Endometrium (tissue), 2 donors: ENCODE measurements at regions not wholly inside any gene's neighbourhood (a gene's known extent, or its start where the extent isn't known, plus 50 kb on each side); places are given as distances from the start of the nearest gene placed in this dataset.

ENCODE experiments used
- FAIRE-seq: peaks from 2 replicates; lab custom pipeline; 2012; peaks lifted over from hg19 to GRCh38; lab: Jason Lieb, UNC
- donor health status: control.
- donor health status: control.

DNA sequence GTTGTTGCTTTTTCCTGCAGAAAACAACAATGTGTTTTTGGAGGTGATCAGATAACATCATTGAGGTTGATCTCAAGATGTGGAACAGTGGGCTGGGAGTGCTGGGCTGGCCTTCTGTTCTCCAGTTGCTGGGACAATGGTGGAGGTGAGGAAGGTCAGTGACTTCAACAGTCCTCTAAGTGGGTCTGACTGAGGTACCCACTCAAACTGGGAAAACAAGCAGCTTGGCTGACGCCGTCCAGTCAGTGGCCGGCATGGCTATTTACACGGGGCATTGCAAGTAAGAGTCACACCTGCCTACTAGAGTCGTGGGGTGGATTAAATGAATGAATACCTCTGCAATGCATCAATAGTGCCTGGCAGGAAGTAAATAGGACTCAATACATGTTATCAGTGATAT, 386.7 kb upstream of the ZFHX3 start:
- no peak for FAIRE-seq

DNA sequence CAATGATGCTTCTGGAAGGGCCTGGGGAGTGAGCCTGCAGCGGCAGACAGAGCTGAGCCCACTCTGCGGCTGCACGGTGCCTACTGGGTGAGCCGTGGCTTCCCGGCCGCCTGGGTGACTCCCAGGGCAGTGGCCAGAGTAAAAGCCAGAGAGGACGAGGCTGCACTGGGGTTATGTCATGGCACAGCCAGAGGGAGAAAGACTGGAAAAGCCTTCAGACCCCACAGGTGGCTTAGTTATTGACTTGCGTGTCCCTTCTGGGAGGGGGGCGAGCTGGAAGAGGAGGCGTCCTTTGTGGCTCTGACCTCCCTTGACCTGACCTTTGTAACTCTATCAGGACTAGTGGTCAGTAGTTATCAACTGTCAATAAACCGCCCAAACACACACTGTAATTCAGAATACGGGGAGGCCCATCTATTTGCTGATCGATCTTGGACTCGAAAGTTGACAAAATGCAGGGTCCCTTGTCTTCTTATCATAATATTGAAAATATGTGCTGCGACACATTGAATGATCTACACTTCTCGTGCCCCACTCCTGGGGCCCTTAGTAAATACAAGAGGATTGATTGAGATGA, 385.9 kb upstream of the ZFHX3 start:
- no peak for FAIRE-seq

DNA sequence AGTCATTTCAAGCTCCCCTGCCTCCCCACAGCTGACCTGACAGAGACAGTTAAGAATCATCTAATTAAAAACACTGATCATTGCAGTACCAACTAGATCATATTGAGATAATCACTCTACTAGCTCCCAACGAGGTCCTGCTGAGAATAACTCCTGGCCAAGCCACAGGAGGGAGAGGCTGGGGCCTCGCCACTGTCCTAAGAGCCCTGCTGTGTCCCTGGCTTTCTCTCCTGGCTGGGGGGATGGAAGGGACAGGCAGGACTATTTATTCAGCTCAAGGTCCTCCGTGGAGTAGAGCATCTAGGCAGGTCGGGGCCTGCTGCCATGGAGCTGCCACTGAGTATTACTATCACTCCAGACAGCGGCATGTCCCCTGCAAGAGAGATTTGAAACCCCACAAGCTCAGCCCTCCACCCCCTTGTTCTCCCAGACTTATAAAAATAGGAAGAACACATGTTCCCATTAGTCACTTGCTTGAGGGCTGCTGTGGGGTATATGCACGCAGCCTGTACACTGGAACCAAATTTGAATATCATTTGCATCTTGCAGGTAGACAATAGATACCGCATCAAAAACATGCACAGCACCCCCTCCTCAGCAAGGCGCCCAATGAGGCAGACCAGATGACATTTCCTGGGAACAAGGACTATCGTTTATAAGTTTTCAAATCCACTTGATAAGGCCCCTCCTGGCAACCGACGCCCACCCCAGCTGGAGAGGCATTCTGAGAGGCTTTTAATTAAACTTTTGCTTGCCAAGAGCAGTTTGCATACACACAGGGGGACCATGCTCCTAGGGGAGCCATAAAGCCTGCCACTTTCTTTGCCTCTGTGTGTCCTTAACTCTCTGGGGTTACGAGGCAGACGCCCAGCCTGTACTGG, 385.2 kb upstream of the ZFHX3 start:
- no peak for FAIRE-seq

DNA sequence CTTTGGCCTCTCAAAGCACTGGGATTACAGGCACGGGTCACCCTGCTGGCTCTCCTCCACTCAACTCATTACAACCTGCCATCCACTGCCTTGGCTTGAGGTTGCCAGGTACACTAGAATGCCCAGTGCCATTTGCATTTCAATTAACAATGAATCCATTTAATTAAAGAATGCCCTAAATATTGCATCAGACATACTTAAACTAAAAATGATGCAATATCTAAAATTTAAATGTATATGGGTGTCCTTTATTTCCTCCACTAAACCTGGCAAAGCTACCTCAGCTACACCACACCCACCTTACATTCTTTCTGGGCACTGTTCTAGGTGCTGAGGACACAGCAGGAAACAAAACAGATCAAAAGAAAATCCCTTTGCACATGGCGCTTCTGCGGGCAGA, 382.2 kb upstream of the ZFHX3 start:
- FAIRE-seq: no peak

DNA sequence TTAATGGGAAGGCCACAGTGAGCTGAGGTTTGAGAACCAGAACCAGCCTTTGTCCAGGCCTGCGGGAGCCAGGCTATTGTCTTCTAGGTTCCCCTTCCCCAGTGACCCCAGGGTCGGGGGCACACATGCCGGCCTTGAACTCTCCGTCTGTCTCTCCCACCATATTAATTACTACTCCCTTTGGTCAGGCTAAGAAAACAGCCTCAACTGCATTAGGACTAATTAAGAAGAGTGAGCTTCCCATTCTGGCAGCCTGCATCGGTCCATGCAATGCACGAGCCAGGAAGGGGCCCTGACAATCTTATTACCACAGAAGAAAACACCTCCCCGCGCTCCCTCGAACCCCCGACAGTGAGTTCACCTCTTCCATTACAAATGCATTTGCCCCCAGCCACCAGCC, 380.2 kb upstream of the ZFHX3 start:
- no peak for FAIRE-seq

DNA sequence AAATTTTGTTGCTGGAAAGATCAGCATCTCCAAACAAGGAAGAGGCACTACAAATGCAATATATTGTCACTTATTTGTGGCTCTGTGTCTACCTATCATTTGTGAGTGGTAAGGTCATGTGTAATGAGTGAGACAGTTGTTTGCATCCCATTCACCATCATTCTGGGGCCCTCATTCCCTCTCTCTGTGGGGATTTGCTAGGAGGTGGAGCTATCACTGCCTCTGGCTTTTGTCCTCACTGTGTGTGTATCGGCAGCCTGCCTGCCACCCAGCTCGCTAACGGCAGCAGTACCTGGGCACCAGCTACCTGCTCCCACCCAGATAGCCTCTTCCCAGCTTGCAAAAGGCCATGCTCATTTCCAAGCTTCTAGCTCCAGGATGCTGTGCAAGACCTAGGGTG, 379.2 kb upstream of the ZFHX3 start:
- no peak for FAIRE-seq

DNA sequence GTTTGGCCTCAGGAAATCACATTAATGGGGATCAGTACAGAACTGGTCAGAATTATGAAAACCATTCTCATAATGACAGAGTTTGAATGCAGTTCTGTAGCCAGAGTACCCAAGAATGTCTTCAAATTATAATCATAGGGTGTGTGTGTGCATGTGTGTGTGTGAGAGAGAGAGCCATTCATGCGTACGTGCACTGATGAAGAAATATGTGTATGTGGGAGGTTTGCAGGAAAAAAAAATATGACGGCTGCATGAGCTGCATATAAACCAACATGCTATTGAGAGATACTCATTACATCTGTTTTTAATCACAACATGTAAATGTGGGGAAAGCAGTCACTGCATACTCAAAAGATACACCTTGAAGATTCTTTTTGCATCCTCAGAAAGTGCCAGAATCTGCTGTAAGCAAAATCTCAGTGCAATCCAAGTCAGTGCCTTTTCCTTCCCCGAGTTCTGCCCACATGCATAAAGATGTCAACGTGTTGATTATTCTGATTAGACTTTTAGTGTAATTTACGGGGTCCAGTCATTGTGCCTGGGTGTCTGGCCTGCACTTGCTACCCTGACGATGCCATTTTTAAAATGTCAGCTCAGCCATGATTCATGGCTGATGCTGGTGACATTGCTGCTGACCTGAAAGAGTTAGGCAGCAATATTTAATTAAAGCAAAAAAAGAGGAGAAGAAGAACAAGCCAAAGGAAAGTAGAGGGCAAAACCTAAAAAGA, 378.7 kb upstream of the ZFHX3 start:
- FAIRE-seq: no peak

DNA sequence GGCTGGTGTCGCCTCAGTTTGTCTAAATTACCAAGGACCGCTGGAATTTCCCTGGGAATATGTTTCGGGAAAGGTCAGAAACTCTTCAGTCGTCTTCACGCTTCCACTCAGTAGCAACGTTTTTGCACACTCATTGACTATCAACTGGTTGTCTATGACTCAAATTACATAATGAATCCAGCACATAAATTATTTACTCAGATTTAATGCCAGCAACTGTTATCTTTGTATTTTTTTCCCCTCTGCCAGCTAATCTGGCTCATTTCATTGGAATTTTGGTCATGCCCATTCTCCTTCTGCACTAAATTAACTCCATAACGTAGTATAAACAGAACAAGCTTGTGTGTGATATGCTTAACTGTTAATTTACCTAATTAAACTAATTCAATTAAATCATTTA, 372.7 kb upstream of the ZFHX3 start:
- no peak for FAIRE-seq

DNA sequence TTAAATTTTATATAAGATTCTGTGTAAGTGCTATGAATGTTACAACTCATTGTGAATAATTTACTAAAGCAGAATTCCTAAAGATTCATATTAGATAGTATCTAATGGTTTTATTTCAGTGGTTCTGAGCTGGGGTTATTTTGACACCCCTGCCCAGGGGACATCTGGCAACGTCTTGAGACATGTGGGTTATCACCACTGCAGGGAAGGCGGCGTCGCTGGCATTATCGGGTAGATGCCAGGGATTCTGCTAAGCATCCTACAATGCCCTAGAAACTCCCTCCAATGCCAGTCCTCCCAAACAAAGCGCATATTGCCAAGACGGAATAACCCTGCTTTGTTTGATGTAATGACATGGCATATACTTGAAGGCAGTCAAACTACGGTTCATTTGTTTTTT, 372.3 kb upstream of the ZFHX3 start:
- no peak for FAIRE-seq

DNA sequence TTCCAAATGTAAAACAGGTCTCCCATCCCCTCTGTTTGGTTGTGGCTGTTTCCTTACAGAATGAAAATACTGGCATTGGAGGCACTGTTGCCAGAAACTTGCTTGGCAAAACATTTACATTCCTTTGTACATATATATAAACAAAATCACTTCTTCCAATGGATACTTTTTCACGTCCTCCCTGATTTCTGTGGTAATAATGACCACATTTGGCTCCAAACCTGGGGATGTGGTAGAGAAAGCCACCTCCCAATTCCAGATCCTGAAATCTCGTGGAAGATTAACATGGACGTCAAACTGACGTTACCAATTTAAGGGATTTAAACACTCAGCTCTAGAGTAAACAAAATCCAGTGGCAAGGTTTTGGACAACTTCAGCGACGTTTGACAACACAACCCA, 370.8 kb upstream of the ZFHX3 start:
- no peak for FAIRE-seq

DNA sequence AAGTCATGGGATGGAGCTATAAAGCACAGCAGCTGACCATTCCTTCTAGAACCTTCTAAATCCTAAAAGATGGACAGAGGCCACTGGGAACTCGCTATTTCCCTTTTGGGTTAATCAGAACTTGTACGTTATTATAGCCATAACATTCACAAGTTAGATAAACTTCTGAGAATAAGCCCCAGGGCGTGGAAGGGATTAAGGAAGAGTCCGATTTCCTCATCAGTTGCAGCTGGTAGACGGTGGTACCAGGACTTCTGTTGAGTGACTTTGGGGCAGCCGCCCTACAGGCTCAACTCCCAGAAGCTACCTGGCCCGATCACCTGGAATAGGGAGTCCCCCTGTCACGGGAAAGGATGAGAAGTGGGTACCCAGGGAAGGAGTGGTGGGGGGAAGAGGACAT, 370.1 kb upstream of the ZFHX3 start:
- FAIRE-seq: no peak

DNA sequence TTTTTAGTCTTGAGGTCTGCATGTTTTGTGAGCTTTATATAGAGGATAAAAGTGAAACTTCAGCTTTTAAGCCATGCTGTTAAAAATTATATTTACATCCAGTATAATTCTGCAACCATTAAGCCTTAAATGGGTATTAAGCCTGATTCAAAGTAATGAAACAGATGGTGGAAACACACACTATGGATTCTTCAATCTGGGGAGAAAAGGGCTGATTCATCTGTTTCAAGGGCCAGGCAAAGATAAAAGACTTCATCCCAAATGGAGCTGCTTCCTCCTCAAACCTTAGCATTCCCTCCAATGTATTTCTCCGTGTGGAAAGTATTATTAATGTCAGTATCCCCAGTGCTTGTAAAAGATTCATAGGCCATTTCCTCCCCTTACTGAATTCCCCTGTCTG, 367.4 kb upstream of the ZFHX3 start:
- no peak for FAIRE-seq

DNA sequence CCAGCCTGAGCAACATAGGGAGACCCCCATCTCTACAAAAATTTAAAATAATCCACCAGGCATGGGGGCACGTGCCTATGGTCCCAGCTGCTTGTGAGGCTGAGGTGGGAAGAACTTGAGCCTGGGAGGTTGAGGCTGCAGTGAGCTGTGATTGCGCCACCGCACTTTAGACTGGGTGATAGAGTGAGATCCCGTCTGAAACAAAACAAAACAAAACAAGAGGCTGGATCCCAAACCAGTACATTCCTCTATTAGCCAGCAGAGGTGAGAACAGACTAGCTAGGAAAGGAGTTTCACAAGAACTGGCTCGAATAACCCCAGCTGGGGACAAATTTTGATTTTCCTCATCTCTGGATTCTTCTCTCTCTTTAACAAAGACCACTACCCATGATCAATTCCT, 366.7 kb upstream of the ZFHX3 start:
- no peak for FAIRE-seq

DNA sequence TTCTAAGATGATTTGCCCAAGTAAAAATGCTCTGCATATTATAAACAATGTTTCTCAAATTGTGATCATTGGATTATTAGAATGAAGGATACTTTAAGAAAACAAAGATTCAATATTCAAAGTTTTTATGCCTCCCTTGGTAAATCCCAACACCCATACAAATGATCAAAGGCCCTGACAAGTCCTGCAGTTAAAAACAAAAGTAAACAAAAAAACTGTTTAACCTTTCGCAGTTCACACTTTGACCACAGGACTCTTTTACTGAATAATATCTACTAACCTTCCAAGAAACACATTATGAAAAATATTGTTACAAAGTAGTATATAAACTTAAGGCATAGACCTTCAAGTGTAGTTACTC, 365.9 kb upstream of the ZFHX3 start:
- no peak for FAIRE-seq

DNA sequence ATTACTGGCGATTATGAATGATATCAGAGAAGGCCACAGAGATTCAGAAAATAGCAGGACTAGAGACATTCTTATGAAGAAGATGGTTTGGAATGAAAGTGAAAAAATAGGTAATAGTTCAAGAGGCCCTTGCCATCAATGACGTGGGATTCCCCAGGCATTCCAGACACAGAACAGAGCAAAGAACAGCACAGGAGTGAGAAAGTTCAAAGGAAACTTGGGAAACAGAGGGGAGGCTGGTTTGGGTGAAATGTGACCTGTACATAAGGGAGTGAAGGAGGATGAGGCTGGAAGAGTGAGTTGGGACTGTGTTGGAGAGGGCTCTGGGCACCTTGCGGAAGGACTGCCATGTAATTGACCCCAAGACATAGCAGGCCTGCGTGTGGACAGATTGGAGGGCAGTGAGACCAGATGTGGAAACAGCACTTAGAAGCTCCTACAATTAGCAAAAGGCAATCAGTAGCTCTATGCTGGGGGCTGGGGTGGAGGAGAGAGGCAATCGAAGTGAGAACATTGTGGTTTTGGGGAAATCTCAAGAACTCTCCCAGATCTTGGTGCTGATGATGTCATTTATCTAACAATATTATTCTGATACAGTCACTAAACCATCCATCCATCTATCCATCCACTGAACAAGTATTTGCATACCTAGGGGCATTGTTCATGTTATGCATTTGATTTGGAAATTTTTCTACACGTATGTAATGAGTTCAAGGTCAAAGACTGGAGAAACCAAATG, 365.3 kb upstream of the ZFHX3 start:
- FAIRE-seq: no peak

DNA sequence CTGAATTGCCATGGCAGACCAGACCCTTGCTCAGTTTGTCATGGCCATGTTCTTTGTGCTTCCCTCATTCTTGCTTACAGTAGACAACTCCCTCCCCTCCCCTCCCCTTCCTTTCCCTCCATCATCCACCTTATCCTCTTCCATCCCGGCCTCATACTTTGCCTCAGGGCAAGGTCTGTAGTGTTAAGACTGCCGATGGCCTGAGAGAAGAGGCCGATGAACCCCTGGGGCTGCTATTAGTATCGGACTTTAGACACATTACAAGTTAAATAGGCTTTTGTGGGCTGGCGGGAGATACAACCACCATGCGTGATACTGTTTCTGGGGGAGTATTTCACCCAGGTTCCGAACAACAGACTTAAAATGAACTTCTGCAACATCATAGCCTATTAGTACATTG, 364.5 kb upstream of the ZFHX3 start:
- no peak for FAIRE-seq

DNA sequence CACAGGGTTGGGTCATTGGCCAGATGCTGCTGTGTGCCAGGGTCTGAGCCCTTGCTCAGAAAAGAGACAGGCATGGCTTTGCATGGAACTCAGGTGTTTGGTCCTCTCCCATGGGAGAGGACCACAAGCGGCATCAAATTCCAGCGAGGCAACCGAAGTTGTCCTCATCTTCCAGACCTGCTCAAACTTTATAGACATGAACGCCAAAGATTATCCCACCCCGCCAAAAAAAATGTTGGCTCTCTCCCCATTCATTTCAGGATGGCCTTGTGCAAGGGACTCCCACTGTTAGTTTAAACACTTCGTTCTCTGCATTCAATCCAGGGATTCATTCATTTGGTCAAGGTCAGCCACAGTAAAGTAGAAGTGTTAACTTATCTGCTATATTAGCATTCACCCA, 360.8 kb upstream of the ZFHX3 start:
- no peak for FAIRE-seq

DNA sequence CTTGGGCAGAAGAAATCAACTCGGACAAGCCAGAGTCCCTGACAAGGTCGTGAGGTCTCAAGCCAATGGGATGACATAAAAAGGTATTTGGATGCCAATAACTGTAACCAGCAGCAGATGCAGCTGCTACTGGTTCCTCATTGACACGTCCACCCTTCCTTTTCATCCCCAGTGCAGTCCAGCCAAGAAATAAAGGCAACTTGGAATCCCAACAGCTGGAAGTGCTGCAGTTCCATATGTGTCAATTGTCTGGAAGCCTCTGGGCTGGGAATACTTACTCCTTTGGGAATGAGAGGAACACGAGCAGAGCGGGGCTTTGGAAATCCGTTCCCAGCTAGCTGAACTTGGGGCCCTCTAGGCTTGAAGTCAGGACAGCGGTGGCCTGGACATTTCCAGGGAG, 360.4 kb upstream of the ZFHX3 start:
- no peak for FAIRE-seq

DNA sequence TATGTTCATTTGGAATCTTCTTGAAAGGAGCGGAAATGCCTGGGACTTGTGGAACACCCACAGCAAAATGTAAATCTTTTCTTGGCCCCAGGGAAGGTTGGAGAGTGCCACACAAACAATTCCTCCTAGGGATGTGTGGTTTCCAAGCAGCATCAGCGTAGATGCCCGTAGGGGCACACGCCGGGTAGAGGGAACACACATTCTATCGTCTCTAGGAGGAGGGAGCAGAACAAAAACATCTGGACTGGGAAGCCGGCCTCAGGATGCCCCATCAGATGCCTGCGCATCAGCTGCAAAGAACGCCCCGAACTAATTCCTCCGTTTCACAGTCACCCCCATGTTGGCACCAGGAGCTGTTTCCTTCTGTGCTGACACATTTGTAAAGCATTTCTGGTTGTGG, 357.9 kb upstream of the ZFHX3 start:
- FAIRE-seq: no peak

DNA sequence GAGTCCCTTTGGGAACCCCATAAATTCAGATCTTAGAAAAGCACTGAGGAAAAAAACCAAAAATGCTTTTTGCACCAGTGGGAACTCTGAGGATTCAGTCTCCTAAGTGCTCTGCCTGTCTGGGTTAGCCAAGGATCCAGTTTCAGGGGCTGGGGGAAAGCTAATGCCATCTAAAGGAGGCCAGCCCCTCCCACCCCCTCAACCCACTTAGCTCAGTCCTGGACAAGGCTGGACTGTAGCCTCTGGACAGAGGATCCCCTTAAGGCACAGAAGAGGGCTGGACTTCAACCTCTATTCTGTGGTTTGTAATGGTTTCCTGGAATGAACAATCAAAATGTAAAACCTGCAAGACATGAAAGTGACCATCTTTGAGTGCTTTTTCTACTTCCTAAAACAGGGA, 356.1 kb upstream of the ZFHX3 start:
- no peak for FAIRE-seq

DNA sequence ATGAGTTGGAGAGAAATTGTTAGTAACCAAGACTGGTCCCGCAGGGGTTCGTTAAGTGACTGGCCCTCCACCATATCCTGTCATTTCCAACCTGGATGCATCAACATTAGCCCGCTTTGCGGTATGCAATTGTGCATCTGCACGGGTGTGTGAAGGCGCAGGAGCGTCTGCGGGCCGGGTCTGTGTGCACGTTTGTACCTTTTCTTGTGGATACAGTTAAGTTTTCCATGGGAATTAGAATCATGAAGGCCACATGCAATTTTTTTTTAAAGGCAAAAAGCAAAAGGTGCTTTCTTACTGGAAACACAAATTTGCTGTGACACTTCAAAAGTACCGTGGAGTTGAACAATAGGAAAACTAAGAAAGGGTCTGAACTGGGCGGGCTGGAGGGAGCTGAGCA, 355.4 kb upstream of the ZFHX3 start:
- FAIRE-seq: no peak

DNA sequence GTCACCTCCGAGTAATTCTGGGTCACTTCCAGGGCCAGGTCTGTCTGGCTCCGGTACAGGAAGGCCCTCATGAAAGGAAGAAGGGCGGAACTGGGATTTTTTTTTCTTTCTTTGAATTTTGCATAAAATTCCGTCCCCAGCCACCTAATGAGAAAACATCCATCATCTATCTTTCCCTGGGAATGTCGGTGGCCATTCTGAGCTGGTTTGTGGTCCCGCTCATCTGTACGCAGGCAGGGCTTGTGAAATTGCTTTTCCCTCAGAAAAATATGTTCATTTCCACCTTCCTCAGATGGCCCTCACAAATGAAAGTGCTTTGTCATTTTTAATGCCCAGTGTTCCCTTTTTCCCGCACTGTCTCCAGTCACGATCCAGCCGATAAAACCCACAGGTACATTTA, 353.0 kb upstream of the ZFHX3 start:
- no peak for FAIRE-seq

DNA sequence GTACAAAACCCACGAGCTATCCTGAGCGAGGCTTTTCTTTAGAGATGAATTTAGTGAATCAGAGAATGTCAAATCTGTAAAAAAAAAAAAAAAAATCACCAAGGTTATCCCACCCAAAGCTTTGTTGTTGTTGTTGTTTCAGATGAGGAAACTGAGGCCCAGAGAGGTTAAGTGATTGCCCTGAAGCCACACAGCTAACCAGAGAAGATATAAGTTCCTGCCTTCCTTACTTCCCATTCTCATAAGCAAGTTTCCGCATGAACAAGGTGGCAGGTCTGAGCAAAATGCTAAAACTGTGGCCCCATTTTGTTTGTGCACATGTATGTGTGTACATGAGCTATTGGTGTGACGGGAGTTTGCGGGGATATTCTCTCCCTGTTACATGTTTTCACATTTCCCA, 352.1 kb upstream of the ZFHX3 start:
- FAIRE-seq: no peak
